Stimulated activated CD8-positive, alpha-beta memory T cell treated with anti-CD3 and anti-CD28 coated beads, Interleukin-15, amount 100 ng/mL, for 48 hours (primary cell): ENCODE measurements at regions not wholly inside any gene's neighbourhood (a gene's known extent, or its start where the extent isn't known, plus 50 kb on each side); places are given as distances from the start of the nearest gene placed in this dataset.

Source experiments
- DNase-seq, 2 donors: peaks; one replicate each; pipeline ENCODE4 v3.0.0-alpha.2; 2020; ENCODE audit warnings: low read depth in 2 of 2

DNA sequence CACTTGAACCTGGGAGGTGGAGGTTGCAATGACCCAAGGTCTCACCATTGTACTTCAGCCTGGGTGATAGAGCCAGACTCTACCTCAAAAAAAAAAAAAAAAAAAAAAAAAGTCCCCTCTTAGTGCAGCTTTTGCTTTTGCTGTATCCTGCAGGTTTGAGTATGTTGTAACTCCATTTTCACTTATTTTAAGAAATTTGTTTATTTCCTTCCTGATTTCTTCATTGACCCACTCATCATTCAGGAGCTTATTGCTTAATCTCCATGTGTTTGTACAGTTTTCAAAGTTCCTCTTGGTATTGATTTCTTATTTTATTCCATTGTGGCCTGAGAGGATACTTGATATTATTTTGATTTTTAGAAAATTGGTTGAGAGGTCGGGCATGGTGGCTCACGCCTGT is 50.9 kb upstream of the AK4 start:
- DNase-seq, result no peak
